Karpas-422 (cell line): ENCODE measurements at regions not wholly inside any gene's neighbourhood (a gene's known extent, or its start where the extent isn't known, plus 50 kb on each side); places are given as distances from the start of the nearest gene placed in this dataset.

Experiments
- DNase-seq: peaks from one replicate; pipeline ENCODE4 v3.0.0-alpha.2; 2015
- H2AFZ ChIP-seq: fragments of 200-600 bp; sonication (generic); 2 replicates; pipeline ENCODE4 v1.6.1; 2014; ENCODE audit warnings: antibody characterized with exemption, low read length, mixed read lengths
- H3K27ac ChIP-seq: fragments of 200-600 bp; sonication (generic); 2 replicates; pipeline ENCODE4 v1.5.1; 2014; ENCODE audit warnings: mild to moderate bottlenecking, low read length, moderate library complexity
- H3K27me3 ChIP-seq: fragments of 200-600 bp; sonication (generic); 2 replicates; pipeline ENCODE4 v1.6.1; 2014; ENCODE audit warnings: low read length, mixed read lengths
- H3K36me3 ChIP-seq: fragments of 200-600 bp; sonication (generic); 2 replicates; pipeline ENCODE4 v1.6.1; 2014; ENCODE audit warnings: low read length, mixed read lengths; ENCODE audit not compliant: insufficient read depth
- H3K4me1 ChIP-seq: fragments of 200-600 bp; sonication (generic); 2 replicates; pipeline ENCODE4 v1.6.1; 2014; ENCODE audit warnings: mild to moderate bottlenecking, low read length, mixed read lengths
- H3K4me2 ChIP-seq: fragments of 200-600 bp; sonication (generic); 2 replicates; pipeline ENCODE4 v1.6.1; 2014; ENCODE audit warnings: low read length, low read depth, mild to moderate bottlenecking; ENCODE audit not compliant: poor library complexity, severe bottlenecking
- H3K4me3 ChIP-seq: fragments of 200-600 bp; sonication (generic); 2 replicates; pipeline ENCODE4 v1.5.1; 2014; ENCODE audit warnings: mild to moderate bottlenecking, antibody characterized with exemption, low read length, mixed read lengths
- H3K79me2 ChIP-seq: fragments of 200-600 bp; sonication (generic); 2 replicates; pipeline ENCODE4 v1.6.1; 2014; ENCODE audit warnings: mild to moderate bottlenecking, low read length, mixed read lengths
- H3K9ac ChIP-seq: fragments of 200-600 bp; sonication (generic); 2 replicates; pipeline ENCODE4 v1.6.0; 2014; ENCODE audit warnings: low read length
- H3K9me2 ChIP-seq: fragments of 200-600 bp; sonication (generic), shearing (Covaris generic); replicated peaks from 2 replicates; pipeline ENCODE4 v1.6.0; 2014; ENCODE audit warnings: mild to moderate bottlenecking, low read length, moderate library complexity; ENCODE audit not compliant: insufficient read depth
- H3K9me3 ChIP-seq: fragments of 300-700, 200-600 bp; sonication (generic); 2 replicates; pipeline ENCODE4 v1.6.1; 2014; ENCODE audit warnings: low read length, mixed read lengths
- H4K20me1 ChIP-seq: fragments of 200-600 bp; sonication (generic); 2 replicates; pipeline ENCODE4 v1.6.1; 2014; ENCODE audit warnings: mild to moderate bottlenecking, antibody characterized with exemption, low read length, low read depth; ENCODE audit not compliant: insufficient read depth

- Histone ChIP-seq H3K79me2 (no peaks in the 10 kb centered on the region), H3K9me3 (no peaks in the 10 kb centered on the region)
- no peak for DNase-seq
These were observed 141.0 kb upstream of the G2E3 start for GRCh38 chr14:30417999-30418398.

GRCh38 chr14:30419037-30419436 is 139.9 kb upstream of the G2E3 start:
- no peaks in the 10 kb centered on the region for H4K20me1 ChIP-seq
- H3K4me1 ChIP-seq, result no peaks in the 10 kb centered on the region
- H3K27ac ChIP-seq, result no peak overlapping the region
- no peaks in the 10 kb centered on the region for H3K9me2 ChIP-seq
- H3K27me3 ChIP-seq, result no peaks in the 10 kb centered on the region; the same call in 1 of the 2 replicates
- H3K9ac ChIP-seq, result no peak overlapping the region
- no peaks in the 10 kb centered on the region for H3K9me3 ChIP-seq
- no peaks in the 10 kb centered on the region for H3K79me2 ChIP-seq
- no peak overlapping the region for H3K4me2 ChIP-seq
- H3K36me3 ChIP-seq, result no peaks in the 10 kb centered on the region
- H2AFZ ChIP-seq, result no peak overlapping the region
- H3K4me3 ChIP-seq, result no peak overlapping the region
- no peak for DNase-seq

More at GRCh38 chr14:30417999-30418398, 141.0 kb upstream of the G2E3 start:
- no peak overlapping the region for H3K4me3 ChIP-seq
- H3K4me2 ChIP-seq, result no peak overlapping the region
- H3K27ac ChIP-seq, result no peak overlapping the region
- no peaks in the 10 kb centered on the region for H4K20me1 ChIP-seq
- no peaks in the 10 kb centered on the region for H3K36me3 ChIP-seq
- no peak overlapping the region for H3K9ac ChIP-seq
- H3K9me2 ChIP-seq, result no peaks in the 10 kb centered on the region
- H2AFZ ChIP-seq, result no peak overlapping the region
- no peaks in the 10 kb centered on the region for H3K4me1 ChIP-seq
- H3K27me3 ChIP-seq, result no peaks in the 10 kb centered on the region; the same call in 1 of the 2 replicates

- H3K4me3 ChIP-seq, result no peak overlapping the region
- DNase-seq, result no peak
- H3K4me1 ChIP-seq, result no peaks in the 10 kb centered on the region
- no peaks in the 10 kb centered on the region for H4K20me1 ChIP-seq
- H3K9me2 ChIP-seq, result no peaks in the 10 kb centered on the region
- H3K4me2 ChIP-seq, result no peak overlapping the region
- no peaks in the 10 kb centered on the region; the same call in 1 of the 2 replicates for H3K27me3 ChIP-seq
- H3K9me3 ChIP-seq, result no peaks in the 10 kb centered on the region
- no peaks in the 10 kb centered on the region for H3K36me3 ChIP-seq
- no peaks in the 10 kb centered on the region for H3K79me2 ChIP-seq
- no peak overlapping the region for H3K9ac ChIP-seq
- no peak overlapping the region for H2AFZ ChIP-seq
- H3K27ac ChIP-seq, result no peak overlapping the region
These were observed 138.4 kb upstream of the G2E3 start for GRCh38 chr14:30420515-30420914.

GRCh38 chr14:30426463-30426862 is 132.5 kb upstream of the G2E3 start:
- H4K20me1 ChIP-seq, result no peaks in the 10 kb centered on the region
- H3K9ac ChIP-seq, result no peak overlapping the region
- no peaks in the 10 kb centered on the region for H3K9me3 ChIP-seq
- no peak overlapping the region for H2AFZ ChIP-seq
- no peaks in the 10 kb centered on the region for H3K4me1 ChIP-seq
- no peaks in the 10 kb centered on the region for H3K27me3 ChIP-seq
- H3K4me3 ChIP-seq, result no peak overlapping the region
- DNase-seq, result no peak
- no peak overlapping the region for H3K27ac ChIP-seq
- H3K36me3 ChIP-seq, result no peaks in the 10 kb centered on the region
- no peaks in the 10 kb centered on the region for H3K9me2 ChIP-seq
- H3K4me2 ChIP-seq, result no peak overlapping the region
- no peaks in the 10 kb centered on the region for H3K79me2 ChIP-seq

DNA sequence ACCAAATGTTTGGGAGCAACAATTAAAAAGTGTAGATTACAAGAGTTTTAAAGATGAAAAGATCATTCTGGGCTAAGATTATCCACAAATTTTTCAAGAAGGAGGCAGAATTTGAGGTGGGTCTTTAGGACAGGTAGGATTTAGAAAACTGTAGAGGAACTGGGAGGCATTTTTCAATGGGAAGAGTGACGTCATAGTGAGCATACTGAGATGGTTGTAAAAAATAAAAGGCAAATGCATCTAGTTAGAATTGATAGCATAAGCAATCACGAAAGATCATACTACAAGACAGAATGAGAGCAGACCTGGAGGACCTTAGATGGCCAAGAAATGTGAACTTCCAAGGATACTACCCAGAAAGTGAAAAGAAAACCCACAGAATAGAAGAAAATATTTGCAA is 131.6 kb upstream of the G2E3 start:
- Histone ChIP-seq H3K9me2 (no peaks in the 10 kb centered on the region), H3K36me3 (no peaks in the 10 kb centered on the region), H3K4me1 (no peaks in the 10 kb centered on the region), H3K9me3 (no peaks in the 10 kb centered on the region), H3K4me3 (no peak overlapping the region), H3K4me2 (no peak overlapping the region), H3K27me3 (no peaks in the 10 kb centered on the region), H2AFZ (no peak overlapping the region), H3K9ac (no peak overlapping the region), H3K79me2 (no peaks in the 10 kb centered on the region), H3K27ac (no peak overlapping the region), H4K20me1 (no peaks in the 10 kb centered on the region)
- no peak for DNase-seq

DNA sequence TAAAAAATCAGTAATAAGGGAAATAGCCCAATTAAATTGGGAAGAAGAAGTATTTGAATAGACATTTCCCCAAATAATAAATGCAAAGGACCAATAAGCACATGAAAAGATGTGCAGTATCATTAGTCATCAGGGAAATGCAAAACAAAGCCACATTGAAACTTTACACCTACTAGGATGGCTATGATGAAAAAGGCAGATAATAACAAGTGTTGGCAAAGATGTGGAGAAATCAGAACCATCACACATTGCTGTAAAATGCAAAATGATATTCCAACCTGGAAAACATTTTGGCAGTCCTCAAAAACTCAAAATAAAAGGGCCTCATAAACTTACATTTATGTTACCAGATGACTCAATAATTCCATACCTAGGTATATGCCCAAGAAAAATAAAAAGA is 131.1 kb upstream of the G2E3 start:
- H2AFZ ChIP-seq, result no peak overlapping the region
- no peaks in the 10 kb centered on the region for H3K36me3 ChIP-seq
- H3K27me3 ChIP-seq, result no peaks in the 10 kb centered on the region
- no peaks in the 10 kb centered on the region for H3K9me3 ChIP-seq
- H3K9ac ChIP-seq, result no peak overlapping the region
- DNase-seq, result no peak
- no peaks in the 10 kb centered on the region for H3K4me1 ChIP-seq
- H3K9me2 ChIP-seq, result no peaks in the 10 kb centered on the region
- H3K79me2 ChIP-seq, result no peaks in the 10 kb centered on the region
- no peaks in the 10 kb centered on the region for H4K20me1 ChIP-seq
- H3K4me2 ChIP-seq, result no peak overlapping the region
- no peak overlapping the region for H3K4me3 ChIP-seq
- H3K27ac ChIP-seq, result no peak overlapping the region

GRCh38 chr14:30431552-30431951 is 127.4 kb upstream of the G2E3 start:
- no peaks in the 10 kb centered on the region for H3K9me2 ChIP-seq
- H3K36me3 ChIP-seq, result no peaks in the 10 kb centered on the region
- DNase-seq, result no peak
- H3K9me3 ChIP-seq, result no peaks in the 10 kb centered on the region
- no peaks in the 10 kb centered on the region for H3K27me3 ChIP-seq
- H3K4me1 ChIP-seq, result no peaks in the 10 kb centered on the region
- no peak overlapping the region for H3K4me3 ChIP-seq
- no peak overlapping the region for H3K27ac ChIP-seq
- H4K20me1 ChIP-seq, result no peaks in the 10 kb centered on the region
- no peak overlapping the region for H3K9ac ChIP-seq
- no peak overlapping the region for H3K4me2 ChIP-seq
- no peaks in the 10 kb centered on the region for H3K79me2 ChIP-seq
- H2AFZ ChIP-seq, result no peak overlapping the region

DNA sequence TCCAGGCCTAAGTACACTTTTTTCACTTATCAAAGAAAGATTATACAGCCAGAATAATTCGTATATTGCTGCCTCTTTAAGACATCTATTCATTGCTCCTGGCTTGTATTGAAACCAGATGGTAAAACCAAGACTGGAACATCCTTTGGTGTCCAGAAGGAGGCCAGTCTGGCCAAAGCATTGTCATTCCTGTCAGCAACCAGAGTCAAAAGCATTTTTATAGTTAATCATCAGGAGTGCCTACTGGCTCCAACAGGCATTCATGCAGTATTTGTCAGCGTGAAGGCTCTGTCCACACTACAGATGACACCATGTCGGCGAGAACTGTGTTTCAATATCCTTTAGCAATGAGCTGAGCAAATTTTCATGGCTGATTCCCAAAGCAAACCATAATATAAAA is 118.0 kb upstream of the G2E3 start:
- H3K79me2 ChIP-seq, result no peaks in the 10 kb centered on the region
- H3K9me2 ChIP-seq, result no peaks in the 10 kb centered on the region
- no peak overlapping the region for H2AFZ ChIP-seq
- no peak overlapping the region for H3K4me2 ChIP-seq
- no peaks in the 10 kb centered on the region for H4K20me1 ChIP-seq
- H3K4me1 ChIP-seq, result no peaks in the 10 kb centered on the region
- no peaks in the 10 kb centered on the region for H3K27me3 ChIP-seq
- DNase-seq, result no peak
- H3K4me3 ChIP-seq, result no peak overlapping the region
- H3K9ac ChIP-seq, result no peak overlapping the region
- no peaks in the 10 kb centered on the region for H3K36me3 ChIP-seq
- H3K9me3 ChIP-seq, result no peaks in the 10 kb centered on the region
- no peak overlapping the region for H3K27ac ChIP-seq
